Sigmoid colon (tissue), 4 donors: ENCODE measurements at regions not wholly inside any gene's neighbourhood (a gene's known extent, or its start where the extent isn't known, plus 50 kb on each side); places are given as distances from the start of the nearest gene placed in this dataset.

Experiments used
- CTCF ChIP-seq, 4 experiments: fragments of 450-650 bp in 3 of 4; fragments of 200-600 bp in 1 of 4; IDR thresholded peaks; one replicate each; pipeline ENCODE4 v1.5.1; 2016 to 2019; ENCODE audit warnings: antibody characterized with exemption in 4 of 4, mild to moderate bottlenecking in 3 of 4, moderate library complexity in 2 of 4
- POLR2A ChIP-seq, 2 donors: fragments of 450-650 bp; IDR thresholded peaks; one replicate each; pipeline ENCODE4 v1.6.1; 2016; ENCODE audit warnings: antibody characterized with exemption in 2 of 2, mild to moderate bottlenecking in 2 of 2, moderate library complexity in 2 of 2
- POLR2AphosphoS5 ChIP-seq, 4 donors: sonication (generic); formaldehyde crosslinking; IDR thresholded peaks; one replicate each; pipeline ENCODE4 v1.6.1; 2017; ENCODE audit warnings: antibody characterized with exemption in 4 of 4

GRCh38 chr11:50220651-50221050, 188.0 kb downstream of the OR4C45 start:
- TF ChIP-seq CTCF (IDR thresholded peaks at IDR 0.05) (no peak), POLR2A (IDR thresholded peaks at IDR 0.05) (no peak), POLR2AphosphoS5 (IDR thresholded peaks at IDR 0.05) (no peak)
